HG03175 (cell line): ENCODE measurements at regions not wholly inside any gene's neighbourhood (a gene's known extent, or its start where the extent isn't known, plus 50 kb on each side); places are given as distances from the start of the nearest gene placed in this dataset.

Experiments used
- ATAC-seq: cut with Tn5 transposase; IDR thresholded peaks from one replicate; pipeline ENCODE4 v1.9.1; 2021; ENCODE audit warnings: mild to moderate bottlenecking, moderate library complexity; ENCODE audit not compliant: unreplicated experiment

- no peak for ATAC-seq
Measured at GRCh38 chr5:2507611-2508010, 243.9 kb downstream of the IRX2 start.

GRCh38 chr5:2506603-2507002, 244.9 kb downstream of the IRX2 start:
- ATAC-seq: no peak

- ATAC-seq: no peak
Measured at GRCh38 chr5:2505217-2505616, 246.3 kb downstream of the IRX2 start.

GRCh38 chr5:2502970-2503594, 248.4 kb downstream of the IRX2 start:
- no peak for ATAC-seq

GRCh38 chr5:2499917-2500316, 251.6 kb downstream of the IRX2 start:
- no peak for ATAC-seq

GRCh38 chr5:2496891-2497290, 254.6 kb downstream of the IRX2 start:
- no peak for ATAC-seq

- no peak for ATAC-seq
Measured at GRCh38 chr5:2496126-2496525, 255.4 kb downstream of the IRX2 start.

GRCh38 chr5:2493356-2493755, 258.1 kb downstream of the IRX2 start:
- no peak for ATAC-seq

GRCh38 chr5:2492476-2492875, 259.0 kb downstream of the IRX2 start:
- ATAC-seq: no peak

GRCh38 chr5:2491846-2492245, 259.6 kb downstream of the IRX2 start:
- ATAC-seq: no peak

- ATAC-seq: no peak
Measured at GRCh38 chr5:2489306-2489705, 262.2 kb downstream of the IRX2 start.

GRCh38 chr5:2488593-2488992, 262.9 kb downstream of the IRX2 start:
- no peak for ATAC-seq

- ATAC-seq: no peak
Measured at GRCh38 chr5:2487152-2487763, 264.2 kb downstream of the IRX2 start.

- ATAC-seq: no peak
Measured at GRCh38 chr5:2486373-2486772, 265.1 kb downstream of the IRX2 start.

- ATAC-seq: no peak
Measured at GRCh38 chr5:2482778-2483177, 268.7 kb downstream of the IRX2 start.

GRCh38 chr5:2480871-2481270, 270.6 kb downstream of the IRX2 start:
- no peak for ATAC-seq

- ATAC-seq: no peak
Measured at GRCh38 chr5:2475902-2476301, 275.6 kb downstream of the IRX2 start.

- ATAC-seq: no peak
Measured at GRCh38 chr5:2472670-2473069, 278.8 kb downstream of the IRX2 start.

- no peak for ATAC-seq
Measured at GRCh38 chr5:2471152-2471879, 280.2 kb downstream of the IRX2 start.

GRCh38 chr5:2466966-2467365, 284.5 kb downstream of the IRX2 start:
- ATAC-seq: no peak

- no peak for ATAC-seq
Measured at GRCh38 chr5:2465383-2465782, 286.1 kb downstream of the IRX2 start.

- ATAC-seq: no peak
Measured at GRCh38 chr5:2464141-2464540, 287.3 kb downstream of the IRX2 start.
